ENCODE measurements at regions not wholly inside any gene's neighbourhood (a gene's known extent, or its start where the extent isn't known, plus 50 kb on each side); places are given as distances from the start of the nearest gene placed in this dataset.

DNA sequence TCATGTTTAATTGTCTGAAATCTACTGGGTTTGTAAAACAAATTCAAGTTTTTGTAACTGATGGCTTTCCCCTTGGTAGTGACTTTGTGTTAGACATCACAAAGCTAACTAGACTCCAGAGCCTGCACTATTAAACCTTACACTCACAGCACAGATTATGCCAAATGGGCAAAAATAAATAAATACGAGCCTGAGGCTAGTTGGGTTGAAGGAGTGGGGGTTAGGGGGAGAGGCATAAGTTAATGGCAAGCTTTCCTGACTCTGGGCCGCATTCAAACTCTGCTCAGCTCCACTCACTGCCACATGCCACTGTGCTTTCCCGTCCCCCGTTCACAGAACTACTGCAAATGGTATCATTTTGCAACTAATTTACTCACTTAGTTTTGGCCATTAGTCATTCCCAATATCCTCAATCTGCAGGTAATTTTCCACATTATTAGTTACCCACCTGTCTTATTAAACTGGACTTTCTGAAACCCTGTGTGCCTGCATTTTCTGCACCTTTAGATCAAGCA is 1079.9 kb upstream of the PIK3C3 start:
- DNase-seq (ENCODE audit: low spot score): no peak
- Histone ChIP-seq H3K4me1 (ENCODE audit: control insufficient read depth in 4 of 4, insufficient read depth in 4 of 4, low read length in 3 of 4) (no peaks in the 10 kb centered on the region), H3K36me3 (ENCODE audit: control insufficient read depth in 4 of 4, insufficient read depth in 3 of 4, low read depth in 1 of 4, low read length in 3 of 4) (no peaks in the 10 kb centered on the region), H3K27ac (ENCODE audit: low read depth in 1 of 2, low read length in 2 of 2) (no peak overlapping the region), H3K27me3 (ENCODE audit: control insufficient read depth in 4 of 4, insufficient read depth in 4 of 4, low read length in 3 of 4) (no peaks in the 10 kb centered on the region), H3K9ac (ENCODE audit: low read depth in 1 of 2, low read length in 2 of 2) (no peak overlapping the region), H3K4me3 (ENCODE audit: low read depth in 1 of 3, low read length in 3 of 3) (no peak overlapping the region), H3K9me3 (ENCODE audit: control insufficient read depth in 4 of 4, low read length in 3 of 4) (no peaks in the 10 kb centered on the region)
- WGBS: 74% methylated on average over 4 of the region's 4 CpGs
- TF ChIP-seq JUND (IDR thresholded peaks at IDR 0.05) (no peak), FOXA1 (IDR thresholded peaks at IDR 0.05) (no peak), RXRA (IDR thresholded peaks at IDR 0.05) (no peak), CTCF (IDR thresholded peaks at IDR 0.05; ENCODE audit: low read depth, low read length, missing input control) (no peak), HNF4A (conservative IDR thresholded peaks at IDR 0.05) (no peak), HNF4G (IDR thresholded peaks at IDR 0.05) (no peak), GABPA (IDR thresholded peaks at IDR 0.05 in 1 of 2, conservative IDR thresholded peaks at IDR 0.05 in 1 of 2) (no peak), YY1 (IDR thresholded peaks at IDR 0.05) (no peak), ZBTB33 (IDR thresholded peaks at IDR 0.05) (no peak), RAD21 (IDR thresholded peaks at IDR 0.05) (no peak), FOXA2 (IDR thresholded peaks at IDR 0.05) (no peak), TAF1 (conservative IDR thresholded peaks at IDR 0.05) (no peak)
- TF ChIP-seq, protein P1, sequence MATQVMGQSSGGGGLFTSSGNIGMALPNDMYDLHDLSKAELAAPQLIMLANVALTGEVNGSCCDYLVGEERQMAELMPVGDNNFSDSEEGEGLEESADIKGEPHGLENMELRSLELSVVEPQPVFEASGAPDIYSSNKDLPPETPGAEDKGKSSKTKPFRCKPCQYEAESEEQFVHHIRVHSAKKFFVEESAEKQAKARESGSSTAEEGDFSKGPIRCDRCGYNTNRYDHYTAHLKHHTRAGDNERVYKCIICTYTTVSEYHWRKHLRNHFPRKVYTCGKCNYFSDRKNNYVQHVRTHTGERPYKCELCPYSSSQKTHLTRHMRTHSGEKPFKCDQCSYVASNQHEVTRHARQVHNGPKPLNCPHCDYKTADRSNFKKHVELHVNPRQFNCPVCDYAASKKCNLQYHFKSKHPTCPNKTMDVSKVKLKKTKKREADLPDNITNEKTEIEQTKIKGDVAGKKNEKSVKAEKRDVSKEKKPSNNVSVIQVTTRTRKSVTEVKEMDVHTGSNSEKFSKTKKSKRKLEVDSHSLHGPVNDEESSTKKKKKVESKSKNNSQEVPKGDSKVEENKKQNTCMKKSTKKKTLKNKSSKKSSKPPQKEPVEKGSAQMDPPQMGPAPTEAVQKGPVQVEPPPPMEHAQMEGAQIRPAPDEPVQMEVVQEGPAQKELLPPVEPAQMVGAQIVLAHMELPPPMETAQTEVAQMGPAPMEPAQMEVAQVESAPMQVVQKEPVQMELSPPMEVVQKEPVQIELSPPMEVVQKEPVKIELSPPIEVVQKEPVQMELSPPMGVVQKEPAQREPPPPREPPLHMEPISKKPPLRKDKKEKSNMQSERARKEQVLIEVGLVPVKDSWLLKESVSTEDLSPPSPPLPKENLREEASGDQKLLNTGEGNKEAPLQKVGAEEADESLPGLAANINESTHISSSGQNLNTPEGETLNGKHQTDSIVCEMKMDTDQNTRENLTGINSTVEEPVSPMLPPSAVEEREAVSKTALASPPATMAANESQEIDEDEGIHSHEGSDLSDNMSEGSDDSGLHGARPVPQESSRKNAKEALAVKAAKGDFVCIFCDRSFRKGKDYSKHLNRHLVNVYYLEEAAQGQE (IDR thresholded peaks at IDR 0.05): no peak
- TF ChIP-seq, protein P2, sequence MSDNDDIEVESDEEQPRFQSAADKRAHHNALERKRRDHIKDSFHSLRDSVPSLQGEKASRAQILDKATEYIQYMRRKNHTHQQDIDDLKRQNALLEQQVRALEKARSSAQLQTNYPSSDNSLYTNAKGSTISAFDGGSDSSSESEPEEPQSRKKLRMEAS (IDR thresholded peaks at IDR 0.05): no peak
- TF ChIP-seq, protein P3, sequence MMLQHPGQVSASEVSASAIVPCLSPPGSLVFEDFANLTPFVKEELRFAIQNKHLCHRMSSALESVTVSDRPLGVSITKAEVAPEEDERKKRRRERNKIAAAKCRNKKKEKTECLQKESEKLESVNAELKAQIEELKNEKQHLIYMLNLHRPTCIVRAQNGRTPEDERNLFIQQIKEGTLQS (IDR thresholded peaks at IDR 0.05): no peak

DNA sequence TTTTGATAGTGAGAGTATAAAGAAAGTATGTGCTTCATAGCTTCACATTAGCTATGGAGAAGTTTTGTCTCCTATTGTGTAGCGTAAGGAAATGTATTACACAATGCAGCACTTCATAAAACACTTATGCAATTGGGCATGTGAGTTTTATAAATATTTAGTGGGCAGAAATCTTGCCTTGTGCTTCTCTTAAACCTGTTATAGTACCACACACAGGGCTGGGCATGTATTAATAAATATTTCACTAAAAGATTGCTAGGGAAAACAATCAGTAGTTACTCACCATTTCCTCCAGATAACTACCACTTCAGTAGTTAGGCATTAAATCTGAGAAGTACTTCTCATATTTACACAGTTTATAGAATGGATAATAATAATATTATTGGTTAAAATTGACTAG is 1080.8 kb upstream of the PIK3C3 start:
- Histone ChIP-seq H3K4me3 (ENCODE audit: low read depth in 1 of 3, low read length in 3 of 3) (no peak overlapping the region), H3K9me3 (ENCODE audit: control insufficient read depth in 4 of 4, low read length in 3 of 4) (no peaks in the 10 kb centered on the region), H3K4me1 (ENCODE audit: control insufficient read depth in 4 of 4, insufficient read depth in 4 of 4, low read length in 3 of 4) (no peaks in the 10 kb centered on the region), H3K9ac (ENCODE audit: low read depth in 1 of 2, low read length in 2 of 2) (no peak overlapping the region), H3K27ac (ENCODE audit: low read depth in 1 of 2, low read length in 2 of 2) (no peak overlapping the region), H3K27me3 (ENCODE audit: control insufficient read depth in 4 of 4, insufficient read depth in 4 of 4, low read length in 3 of 4) (no peaks in the 10 kb centered on the region), H3K36me3 (ENCODE audit: control insufficient read depth in 4 of 4, insufficient read depth in 3 of 4, low read depth in 1 of 4, low read length in 3 of 4) (no peaks in the 10 kb centered on the region)
- DNase-seq (ENCODE audit: low spot score): no peak
- WGBS: 89% methylated on average over 1 of the region's 1 CpG
- TF ChIP-seq, protein P1 (IDR thresholded peaks at IDR 0.05): no peak
- TF ChIP-seq GABPA (IDR thresholded peaks at IDR 0.05 in 1 of 2, conservative IDR thresholded peaks at IDR 0.05 in 1 of 2) (no peak), CTCF (IDR thresholded peaks at IDR 0.05; ENCODE audit: low read depth, low read length, missing input control) (no peak), HNF4A (conservative IDR thresholded peaks at IDR 0.05) (no peak), TAF1 (conservative IDR thresholded peaks at IDR 0.05) (no peak), JUND (IDR thresholded peaks at IDR 0.05) (no peak), NR2F2 (IDR thresholded peaks at IDR 0.05) (no peak), HNF4G (IDR thresholded peaks at IDR 0.05) (no peak), YY1 (IDR thresholded peaks at IDR 0.05) (no peak)
- TF ChIP-seq, protein P3 (IDR thresholded peaks at IDR 0.05): no peak

Data from liver (tissue), 8 donors.